Pulmonary artery endothelial cell (primary cell): ENCODE measurements at regions not wholly inside any gene's neighbourhood (a gene's known extent, or its start where the extent isn't known, plus 50 kb on each side); places are given as distances from the start of the nearest gene placed in this dataset.

Experiments
- DNase-seq: peaks from one replicate; pipeline ENCODE4 v3.0.0-alpha.2; 2011; ENCODE audit warnings: low read depth, low spot score

DNA sequence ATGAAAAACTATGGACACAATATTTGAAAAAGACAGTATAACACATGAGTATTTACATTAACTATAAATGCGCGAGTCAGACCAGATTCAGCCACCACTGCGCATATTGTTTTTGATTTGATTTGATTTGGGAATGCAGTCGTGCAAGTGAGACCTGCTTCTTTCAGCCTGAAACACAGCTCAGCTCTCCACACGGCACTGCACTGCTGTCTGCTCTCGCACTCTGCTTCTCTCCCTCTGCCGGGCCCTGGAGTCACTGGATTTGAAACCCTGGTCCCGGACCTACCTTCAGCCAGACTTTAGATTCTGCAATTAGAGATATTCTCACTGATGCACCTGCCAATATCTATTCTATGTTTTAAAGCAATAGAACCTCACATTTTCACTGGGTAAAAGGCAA lies 143.9 kb upstream of the TMEM132C start:
- DNase-seq = no peak

DNA sequence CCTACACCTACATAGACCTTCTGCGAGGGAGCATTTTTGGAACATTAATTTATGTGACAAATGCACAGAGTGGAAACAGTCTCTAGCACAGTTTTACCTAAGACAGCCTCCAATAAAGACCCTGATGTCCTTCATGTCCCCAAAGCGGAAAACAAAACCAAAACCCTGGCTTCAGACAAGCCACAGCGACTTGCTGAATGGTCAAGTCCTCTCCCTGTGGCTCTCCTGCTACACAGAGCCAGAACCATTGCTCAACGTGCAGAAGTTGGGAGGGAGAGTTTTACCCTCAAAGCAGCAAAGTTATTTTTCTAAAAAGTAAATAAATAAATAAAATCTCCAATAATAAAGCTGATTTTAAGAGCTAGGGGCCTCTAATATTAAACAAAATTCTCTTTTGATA lies 135.0 kb upstream of the TMEM132C start:
- DNase-seq = no peak

GRCh38 chr12:128133321-128134073 lies 133.5 kb upstream of the TMEM132C start:
- no peak for DNase-seq

- no peak for DNase-seq
Measured at GRCh38 chr12:128137140-128137539, 129.8 kb upstream of the TMEM132C start.

DNA sequence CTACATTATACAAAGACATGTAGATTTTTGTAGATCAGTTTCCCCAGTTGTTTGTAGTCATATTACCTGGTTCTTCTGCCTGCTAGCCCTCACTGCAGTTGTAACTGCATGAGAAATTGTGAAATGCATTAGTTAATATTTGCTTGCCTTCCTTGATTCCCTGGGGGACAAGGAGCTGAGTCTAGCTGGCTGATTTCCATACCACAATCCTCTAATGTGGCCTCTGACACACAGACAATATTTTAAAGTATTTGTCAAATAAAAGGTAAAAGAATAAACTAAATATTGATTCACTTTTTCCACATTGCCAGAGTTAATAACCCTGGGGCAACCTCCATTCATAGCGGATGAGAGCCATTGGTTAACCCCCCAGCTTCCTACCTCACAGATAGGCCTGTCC lies 128.8 kb upstream of the TMEM132C start:
- DNase-seq = no peak

GRCh38 chr12:128140551-128140950 lies 126.4 kb upstream of the TMEM132C start:
- DNase-seq = no peak

- no peak for DNase-seq
Measured at GRCh38 chr12:128150961-128151360, 116.0 kb upstream of the TMEM132C start.

- no peak for DNase-seq
Measured at GRCh38 chr12:128155571-128155970, 111.4 kb upstream of the TMEM132C start.

DNA sequence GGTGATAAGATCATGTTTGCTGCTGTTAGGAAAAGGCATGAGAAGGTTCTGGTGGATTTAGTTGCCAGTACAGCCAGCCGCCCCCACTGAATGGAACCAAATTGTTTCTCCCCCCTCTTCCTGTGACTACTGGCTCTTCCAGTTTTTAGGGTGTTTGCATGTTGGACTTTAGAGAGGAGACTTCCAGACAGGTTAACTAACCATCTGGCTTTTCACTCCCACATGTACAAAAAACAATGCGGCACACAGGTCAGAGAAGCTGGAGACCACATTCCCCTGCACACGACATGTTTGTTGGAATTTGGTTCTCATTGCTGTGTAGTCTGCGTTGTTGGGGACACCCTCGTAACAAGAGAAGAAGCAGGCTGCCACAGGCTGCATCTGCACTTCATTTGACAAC lies 103.9 kb upstream of the TMEM132C start:
- DNase-seq = no peak

DNA sequence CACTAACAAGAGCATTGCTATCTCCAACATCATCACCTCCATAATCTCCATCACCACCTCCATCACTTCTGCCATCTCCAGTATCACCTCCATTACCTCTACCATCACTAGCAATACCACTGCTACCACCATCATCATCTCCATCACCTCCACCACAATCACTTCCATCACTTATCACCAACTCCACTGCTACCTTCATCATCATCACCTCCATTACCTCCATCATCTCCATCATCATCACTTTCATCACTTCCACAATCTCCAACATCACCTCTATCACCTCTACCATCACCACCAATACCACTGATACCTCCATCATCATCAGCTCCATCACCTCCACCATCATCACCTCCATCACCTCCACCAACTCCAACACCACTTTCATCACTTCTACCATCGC lies 102.4 kb upstream of the TMEM132C start:
- no peak for DNase-seq

DNA sequence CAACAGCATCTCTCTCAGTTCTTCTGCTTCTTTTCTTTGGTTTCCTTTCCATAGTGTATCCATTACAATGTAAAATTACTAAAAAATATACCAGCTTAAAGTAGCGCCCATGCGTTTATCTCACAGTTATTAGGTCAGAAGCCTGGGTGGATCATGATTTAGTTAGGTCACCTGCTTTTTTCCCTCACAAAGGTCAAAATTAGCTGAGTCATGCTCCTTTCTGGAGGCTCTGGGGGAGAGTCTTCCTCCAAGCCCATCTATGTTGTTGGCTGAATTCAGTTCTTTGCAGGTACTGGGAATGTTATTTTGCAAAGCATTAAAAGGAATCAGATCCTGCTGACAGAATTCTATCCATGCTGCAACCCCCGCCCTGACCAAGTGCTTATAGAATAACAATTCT lies 101.6 kb upstream of the TMEM132C start:
- DNase-seq = no peak

GRCh38 chr12:128168273-128168672 lies 98.7 kb upstream of the TMEM132C start:
- no peak for DNase-seq

DNA sequence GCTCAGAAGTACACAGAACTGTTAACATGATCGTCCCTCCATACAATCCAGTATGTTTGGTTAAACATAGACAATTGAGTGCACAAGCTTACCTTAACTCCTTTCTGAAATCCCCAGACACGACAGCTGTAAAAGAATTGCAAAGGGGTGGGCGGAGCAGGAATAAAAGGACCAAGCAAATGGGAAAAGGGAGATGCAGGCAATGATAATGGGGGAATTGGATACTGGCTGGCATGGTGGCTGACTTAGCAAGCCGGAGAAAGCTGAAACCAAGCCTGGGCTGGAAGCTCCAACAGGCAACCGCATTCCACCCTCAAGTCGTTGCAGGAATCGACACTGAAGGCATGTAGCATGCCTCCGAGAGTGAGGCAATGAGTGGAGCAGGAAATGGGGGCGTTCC lies 96.8 kb upstream of the TMEM132C start:
- DNase-seq = no peak

DNA sequence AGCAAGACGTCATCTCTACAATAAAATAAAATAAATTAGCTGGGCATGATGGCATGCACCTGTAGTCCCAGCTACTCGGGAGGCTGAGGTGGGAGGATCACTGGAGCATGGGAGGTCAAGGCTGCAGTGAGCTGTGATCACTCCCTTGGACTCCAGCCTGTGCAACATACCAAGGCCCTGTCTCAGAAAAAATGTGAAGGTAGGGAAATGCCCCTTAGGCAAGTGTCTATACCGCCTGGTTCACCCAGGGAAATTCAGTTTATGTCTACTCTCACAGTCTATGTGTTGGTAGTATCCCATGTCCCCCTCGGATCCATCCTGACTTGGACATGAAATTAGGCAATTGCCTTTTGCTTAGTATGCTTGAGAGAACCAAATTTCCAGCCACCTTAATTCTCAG lies 88.4 kb upstream of the TMEM132C start:
- DNase-seq = no peak

- DNase-seq = no peak
Measured at GRCh38 chr12:128178966-128179365, 88.0 kb upstream of the TMEM132C start.

DNA sequence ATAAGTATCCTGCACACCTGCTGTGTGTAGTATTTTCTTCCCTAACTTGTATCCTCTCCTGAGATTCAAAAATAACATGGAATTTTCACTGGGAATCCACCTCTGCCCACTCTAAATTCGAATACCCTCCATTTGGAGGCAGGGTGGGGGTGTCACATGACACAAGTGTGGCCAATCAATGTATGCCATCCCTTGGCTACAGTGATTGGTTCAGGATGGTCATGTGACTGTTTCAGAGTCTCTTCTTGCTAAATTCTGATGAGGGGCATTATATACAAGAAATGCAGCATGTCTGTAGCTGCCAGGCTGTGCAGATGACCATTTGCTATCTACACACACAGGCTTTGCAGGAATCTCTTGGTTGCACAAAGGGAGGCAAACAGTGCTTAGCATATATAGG lies 86.8 kb upstream of the TMEM132C start:
- no peak for DNase-seq

GRCh38 chr12:128190052-128190451 lies 76.9 kb upstream of the TMEM132C start:
- no peak for DNase-seq

- DNase-seq = no peak
Measured at GRCh38 chr12:128190614-128191013, 76.4 kb upstream of the TMEM132C start.

DNA sequence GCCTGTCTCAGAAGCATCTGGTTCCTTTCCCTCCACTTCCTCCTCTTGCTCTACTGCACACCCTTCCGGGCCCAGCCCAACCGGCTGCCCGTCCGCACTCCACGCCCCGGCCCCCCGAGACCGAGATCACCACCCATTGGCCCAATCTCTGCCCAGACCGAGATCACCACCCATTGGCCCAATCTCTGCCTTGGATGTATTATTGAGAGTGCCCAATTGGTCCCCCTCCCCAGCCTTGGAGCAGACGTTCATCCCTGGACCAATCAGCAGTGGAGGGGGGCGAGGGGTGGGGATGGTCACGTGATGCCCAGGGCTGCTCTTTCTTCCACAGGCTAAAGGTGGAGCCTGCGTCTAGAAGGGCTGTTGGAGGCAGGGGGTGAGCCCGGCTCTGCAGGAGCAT lies 75.6 kb upstream of the TMEM132C start:
- no peak for DNase-seq

DNA sequence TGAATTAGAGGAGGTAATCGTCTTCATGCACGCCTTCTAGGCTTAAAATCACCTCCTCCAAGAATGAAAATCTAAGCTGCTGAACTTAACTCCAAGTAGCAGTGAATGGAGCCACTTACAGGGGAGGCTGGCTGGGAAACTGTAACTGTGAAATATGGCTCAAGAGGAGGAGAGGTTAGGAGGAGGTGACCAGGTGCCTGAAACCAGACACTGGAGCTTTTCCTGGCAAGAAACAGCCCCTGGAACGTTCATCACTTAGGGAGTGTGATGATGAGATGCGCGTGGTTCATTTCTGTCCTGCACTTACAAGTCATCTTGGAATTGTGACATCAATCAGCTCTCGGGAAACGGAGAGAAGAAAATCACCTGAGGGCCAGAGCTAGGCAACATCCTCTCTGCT lies 62.3 kb upstream of the TMEM132C start:
- DNase-seq = no peak

- no peak for DNase-seq
Measured at GRCh38 chr12:128205145-128205544, 61.8 kb upstream of the TMEM132C start.

GRCh38 chr12:128205758-128206157 lies 61.2 kb upstream of the TMEM132C start:
- DNase-seq = no peak
